Right ventricle myocardium inferior (tissue), 1 donor: ENCODE measurements at regions not wholly inside any gene's neighbourhood (a gene's known extent, or its start where the extent isn't known, plus 50 kb on each side); places are given as distances from the start of the nearest gene placed in this dataset.

Experiments used
- ATAC-seq: fragments of 200-7000 bp; cut with Tn5 transposase; one replicate; pipeline ENCODE4 v1.9.1; 2020; ENCODE audit warnings: mild to moderate bottlenecking, moderate library complexity
- DNase-seq: peaks from one replicate; pipeline ENCODE4 v3.0.0; 2021; ENCODE audit errors: missing footprints
- intact Hi-C: fragments of 100-400 bp; cut with DNase I; formaldehyde crosslinking; loops from one replicate; pipeline ENCODE4 v1.11.0; 2022
- donor health status: DM: no; HTN: yes; CAD: no; lungs with severe emphysema.

GRCh38 chr15:57819646-57820045, 113.1 kb downstream of the POLR2M start:
- ATAC-seq (no peak), DNase-seq (no peak)
- intact Hi-C loops: no loop called here

GRCh38 chr15:57820119-57820518, 113.6 kb downstream of the POLR2M start:
- intact Hi-C loops: no loop called here
- no peak for ATAC-seq
- DNase-seq: no peak

DNA sequence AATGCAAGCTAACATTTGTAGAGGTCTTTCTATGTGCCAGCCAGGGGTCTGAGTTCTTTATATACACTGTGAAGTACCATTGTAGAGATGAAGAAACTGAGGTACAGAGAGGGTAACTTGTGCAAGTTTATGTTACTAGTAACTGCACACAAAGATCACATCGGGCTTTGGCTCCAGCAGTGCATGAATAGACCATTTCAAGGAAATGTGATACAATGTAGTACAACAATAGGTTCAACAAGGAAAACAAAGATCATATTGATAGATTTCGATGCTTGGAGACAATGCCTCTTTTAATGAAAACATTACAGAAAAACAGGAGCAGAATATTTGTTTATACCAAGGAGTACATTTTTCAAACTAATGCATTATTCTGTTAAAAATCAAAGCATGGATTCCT, 115.3 kb downstream of the POLR2M start:
- intact Hi-C loops: no loop called here
- DNase-seq: no peak
- ATAC-seq: no peak

GRCh38 chr15:57823325-57823882, 116.9 kb downstream of the POLR2M start:
- ATAC-seq (no peak), DNase-seq (no peak)
- intact Hi-C loops: no loop called here

GRCh38 chr15:57824186-57824585, 117.7 kb downstream of the POLR2M start:
- DNase-seq (no peak), ATAC-seq (no peak)
- intact Hi-C loops: no loop called here

GRCh38 chr15:57827021-57827420, 120.5 kb downstream of the POLR2M start:
- ATAC-seq (no peak), DNase-seq (no peak)
- intact Hi-C loops: no loop called here

DNA sequence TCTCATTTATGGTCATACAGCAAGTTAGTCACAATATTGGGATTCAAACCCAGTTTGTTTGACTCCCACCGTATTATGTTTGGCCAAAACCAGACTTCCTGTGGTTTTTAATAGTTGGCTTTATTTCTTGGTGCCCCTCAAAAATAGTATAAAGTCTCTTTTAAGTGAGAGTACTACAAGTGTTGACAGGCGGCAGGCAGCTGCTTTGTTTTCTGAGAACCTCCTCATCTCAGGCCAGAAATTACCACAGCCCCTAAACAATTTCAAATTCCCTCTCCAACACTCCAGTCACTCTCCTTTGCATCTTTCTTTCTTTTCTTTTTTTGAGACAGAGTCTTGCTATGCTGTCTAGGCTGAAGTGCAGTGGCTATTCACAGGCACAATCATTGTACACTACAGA, 121.5 kb downstream of the POLR2M start:
- DNase-seq (no peak), ATAC-seq (no peak)
- intact Hi-C loops: no loop called here

DNA sequence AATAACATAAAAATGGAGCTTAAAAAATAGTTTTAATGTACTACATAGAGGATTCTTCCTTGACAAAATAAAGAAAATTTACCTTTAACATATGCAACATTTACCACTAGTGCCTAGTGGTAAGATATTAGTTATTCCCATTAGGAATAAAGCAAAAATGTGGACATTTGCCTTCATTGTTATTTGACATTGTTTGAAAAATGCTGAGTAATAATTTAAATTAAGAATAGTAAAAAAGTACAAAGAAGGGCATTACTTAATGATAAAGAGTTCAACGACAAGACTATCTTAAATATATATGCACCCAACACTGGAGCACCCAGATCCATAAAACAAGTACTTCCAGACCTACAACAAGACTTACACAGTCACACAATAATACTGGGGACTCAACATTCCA, 125.7 kb downstream of the POLR2M start:
- intact Hi-C loops: no loop called here
- no peak for ATAC-seq

DNA sequence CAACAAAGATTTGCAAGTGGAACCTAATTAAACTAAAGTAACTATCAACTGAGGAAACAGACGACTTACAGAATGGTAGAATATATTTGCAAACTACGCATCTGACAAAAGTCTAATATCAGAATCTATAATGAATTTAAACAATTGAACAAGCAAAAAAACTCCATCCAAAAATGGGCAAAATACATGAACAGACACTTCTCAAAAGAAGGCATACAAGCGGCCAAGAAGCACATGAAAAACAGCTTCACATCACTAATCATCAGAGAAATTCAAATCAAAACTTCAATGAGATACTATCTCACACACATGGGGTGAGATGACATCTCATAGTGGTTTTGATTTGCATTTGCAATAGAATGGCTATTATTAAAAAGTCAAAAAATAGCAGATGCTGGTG, 128.6 kb downstream of the POLR2M start:
- intact Hi-C loops: no loop called here
- ATAC-seq: no peak

More for the DNA sequence above, 125.7 kb downstream of the POLR2M start:
- no peak for DNase-seq

DNA sequence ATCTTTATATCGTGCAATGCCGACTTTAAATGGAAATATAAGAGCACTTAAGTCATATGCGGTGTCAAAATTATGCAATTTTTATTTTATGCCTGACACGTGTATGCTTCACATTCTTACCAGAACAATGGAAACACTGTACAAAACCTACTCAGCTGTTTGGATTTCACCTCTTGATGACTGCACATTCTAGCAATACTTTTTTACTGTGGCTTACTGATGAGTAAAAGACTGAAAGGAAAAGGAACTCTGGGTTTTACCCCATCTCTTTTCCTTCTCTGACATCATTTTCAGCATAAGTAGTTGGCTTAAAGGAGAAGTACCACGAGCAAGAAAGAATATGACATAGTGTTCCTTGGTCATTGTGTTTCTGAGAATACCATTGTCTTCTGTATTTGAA, 142.8 kb downstream of the POLR2M start:
- intact Hi-C loops: no loop called here
- DNase-seq (no peak), ATAC-seq (no peak)

More for the DNA sequence above, 128.6 kb downstream of the POLR2M start:
- no peak for DNase-seq

DNA sequence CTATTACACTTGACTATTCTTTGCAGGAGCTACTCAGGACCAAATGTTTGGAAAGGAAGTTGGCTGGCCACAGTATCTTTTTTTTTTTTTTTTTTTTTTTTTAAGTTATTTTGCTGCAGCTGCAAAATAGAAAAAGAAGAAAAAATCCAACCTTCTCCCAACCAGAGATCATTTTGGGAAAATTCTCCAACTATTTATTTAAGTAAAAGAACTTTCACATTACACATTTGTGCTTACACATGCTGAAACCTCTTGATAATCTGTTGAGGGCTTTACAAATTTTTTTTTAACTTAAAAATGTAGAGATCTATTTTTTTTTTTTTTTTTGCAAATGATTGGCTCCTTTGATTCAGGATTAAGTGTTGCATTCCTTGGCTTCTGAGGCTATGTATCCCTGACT, 148.0 kb downstream of the POLR2M start:
- DNase-seq (no peak), ATAC-seq (no peak)
- intact Hi-C loops: no loop called here

DNA sequence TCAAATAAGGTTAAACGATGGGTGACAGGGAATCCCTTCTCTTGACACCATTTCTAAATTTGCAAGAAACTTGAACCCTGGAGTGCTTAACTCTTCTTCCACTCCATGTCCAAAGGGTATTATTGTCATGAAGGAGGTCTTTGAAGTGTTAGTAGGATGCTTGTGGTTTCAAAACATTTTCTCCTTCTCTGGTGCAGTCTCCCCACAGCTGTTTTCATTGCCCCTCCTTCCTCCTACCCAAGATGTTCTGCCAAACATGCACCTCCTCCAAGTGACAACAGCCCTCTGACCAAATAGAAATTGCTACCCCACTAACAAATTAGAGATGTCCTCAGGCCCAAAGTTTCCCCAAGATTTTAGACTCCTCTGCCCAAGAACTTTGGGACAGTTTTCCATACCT, 151.4 kb downstream of the POLR2M start:
- ATAC-seq (no peak), DNase-seq (no peak)
- intact Hi-C loops: no loop called here

DNA sequence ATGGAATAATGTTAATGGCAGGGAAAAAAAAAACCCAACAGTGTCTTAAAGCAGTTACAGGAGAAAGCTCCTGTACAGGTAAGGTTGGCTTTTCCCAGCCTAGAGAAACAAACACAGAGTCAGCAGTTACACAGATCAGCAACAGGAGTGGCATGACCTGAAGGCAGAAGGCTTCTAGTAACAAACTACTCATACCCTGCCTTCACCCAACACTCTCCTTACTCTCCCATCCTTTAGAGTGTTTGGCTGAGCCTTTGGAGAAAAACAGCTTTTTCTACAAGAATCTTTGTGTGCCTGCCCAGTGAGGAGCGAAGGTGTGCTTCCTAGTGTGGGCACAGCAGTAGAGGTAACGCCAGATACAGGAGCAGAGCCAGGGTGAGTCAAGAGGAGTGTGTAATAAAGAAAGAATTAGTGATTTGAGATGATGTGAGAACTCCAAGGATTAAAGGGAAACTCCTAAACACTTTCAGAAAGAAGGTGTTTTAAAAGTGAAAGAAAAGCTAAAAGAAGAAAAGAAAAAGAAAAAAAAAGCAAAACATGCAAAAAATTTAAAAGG, 152.7 kb downstream of the POLR2M start:
- intact Hi-C loops: no loop called here
- DNase-seq: no peak
- no peak for ATAC-seq

DNA sequence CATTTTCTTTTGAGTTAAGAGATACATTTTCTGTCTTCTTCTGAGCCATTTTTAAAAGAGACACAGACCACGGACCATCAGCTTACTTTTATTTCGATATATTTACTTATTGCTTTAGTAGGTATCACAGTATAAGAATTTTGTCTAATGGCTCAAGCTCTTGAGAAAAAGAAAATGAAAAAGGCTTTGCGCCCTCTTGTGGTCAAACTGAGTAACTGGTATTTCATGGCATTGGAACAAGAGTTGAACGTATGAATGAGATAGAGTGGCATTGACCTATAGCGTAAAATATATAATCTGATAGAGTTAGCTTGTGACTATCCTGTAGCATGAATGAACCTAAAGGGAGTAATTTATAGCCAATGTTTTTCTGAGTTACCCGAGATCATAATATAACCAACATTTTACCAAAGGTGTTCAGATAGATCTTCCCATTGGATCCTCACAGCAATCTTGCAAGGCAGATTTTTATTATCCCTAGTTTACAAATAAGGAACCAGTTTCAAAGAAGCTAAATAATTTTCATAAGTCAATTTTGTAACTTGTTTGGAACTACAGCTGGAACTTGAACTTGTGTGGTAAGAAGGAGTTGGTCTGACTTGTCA, 154.6 kb downstream of the POLR2M start:
- ATAC-seq (no peak), DNase-seq (no peak)
- intact Hi-C loops: loop anchor here (5.0 kb wide), 1 partner anchor 299 kb away; no protein-coding TSS in a partner anchor

GRCh38 chr15:57861815-57862586, 155.5 kb downstream of the POLR2M start:
- ATAC-seq (no peak), DNase-seq (no peak)
- intact Hi-C loops: loop anchor here (2.0 to 5.0 kb wide), 2 partner anchors 53 to 300 kb away; no protein-coding TSS in a partner anchor

DNA sequence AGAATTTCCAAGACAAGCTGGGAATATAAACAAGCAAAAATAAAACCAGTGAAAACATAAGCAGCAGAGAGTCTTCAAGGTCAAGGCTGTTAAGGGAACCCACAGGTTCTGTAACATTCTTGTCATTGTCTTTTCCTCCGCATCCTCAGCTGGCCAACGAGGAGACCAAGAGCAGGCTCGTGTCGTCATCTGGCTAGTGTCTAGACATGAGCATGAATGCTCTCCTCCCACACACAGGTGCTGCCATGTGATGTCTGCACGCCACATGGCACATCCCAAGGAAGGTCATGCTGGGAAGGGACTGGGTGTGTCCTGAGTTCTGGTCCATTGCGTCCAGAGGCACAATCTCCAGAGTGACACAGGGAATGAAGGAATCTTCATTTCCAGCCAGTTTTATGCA, 156.2 kb downstream of the POLR2M start:
- intact Hi-C loops: loop anchor here (2.0 to 5.0 kb wide), 2 partner anchors 52 to 300 kb away; no protein-coding TSS in a partner anchor
- ATAC-seq (no peak), DNase-seq (no peak)

- DNase-seq (no peak), ATAC-seq (no peak)
- intact Hi-C loops: no loop called here
These were observed 158.8 kb downstream of the POLR2M start for GRCh38 chr15:57865294-57865693.

DNA sequence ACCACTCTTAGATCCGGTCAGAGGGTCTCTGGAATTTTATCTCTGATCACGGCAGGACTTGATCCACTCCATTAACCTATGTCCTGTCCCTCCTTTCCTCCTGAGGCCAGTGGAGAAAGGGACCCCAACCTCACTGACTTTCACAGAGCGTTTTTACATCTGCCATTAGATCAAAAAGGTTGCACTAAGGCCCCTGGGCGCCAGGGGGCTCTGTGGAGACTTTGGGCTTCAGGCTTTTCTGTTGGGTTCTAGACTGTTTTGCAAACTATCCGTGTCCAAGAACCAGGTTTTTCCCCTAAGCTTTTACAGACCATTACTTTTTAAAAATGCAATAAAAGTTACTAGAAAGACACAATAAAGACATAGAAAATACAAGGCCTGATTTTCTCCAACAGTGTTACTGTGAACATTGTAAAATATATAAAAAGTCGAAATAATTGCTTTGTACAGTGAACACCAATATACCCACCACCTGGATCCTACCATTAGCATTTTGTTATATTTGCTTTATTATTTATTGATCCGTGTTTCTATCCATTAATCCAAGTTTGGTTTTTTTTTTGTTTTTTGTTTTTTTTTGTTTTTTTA, 159.7 kb downstream of the POLR2M start:
- ATAC-seq (peak; percentile 20), DNase-seq (peak; percentile 69)
- intact Hi-C loops: loop anchor here (2.0 kb wide), 2 partner anchors 57 to 201 kb away; no protein-coding TSS in a partner anchor
